K562 (cell line): ENCODE measurements at regions not wholly inside any gene's neighbourhood (a gene's known extent, or its start where the extent isn't known, plus 50 kb on each side); places are given as distances from the start of the nearest gene placed in this dataset.

Source experiments
- ATAC-seq: fragments of 200-7000 bp; cut with Tn5 transposase; 3 replicates; pipeline ENCODE4 v1.9.1; 2020; ENCODE audit warnings: moderate library complexity
- BruUV-seq: library from RNA; stranded (reverse); fragments of 400-500 nt; replicated peaks from 2 replicates; lab custom pipeline; 2021; lab: Mats Ljungman, UMichigan
- CTCF ChIA-PET: fragments of 300-600 bp; formaldehyde crosslinking; extraction: SDS; loops from one replicate; lab custom pipeline; 2021; ENCODE audit warnings: low intra/inter-chr PET ratio; lab: Yijun Ruan, JAX
- POLR2A ChIA-PET: fragments of 300-600, 350-650 bp; sonication (Branson Sonifier 250); formaldehyde crosslinking; extraction: SDS; loops from one replicate; lab custom pipeline; 2021; ENCODE audit warnings: antibody characterized with exemption, inconsistent platforms; lab: Yijun Ruan, JAX
- DNase-seq, 4 experiments: peaks; one replicate each; pipeline versions ENCODE4 v3.0.0 to v3.0.0-alpha.2; 2011 to 2018; ENCODE audit warnings: low spot score in 3 of 4, mixed read lengths in 3 of 4; ENCODE audit errors: extremely low read depth in 1 of 4
- FAIRE-seq: peaks from 2 replicates; lab custom pipeline; 2011; peaks lifted over from hg19 to GRCh38; lab: Jason Lieb, UNC
- H2AFZ ChIP-seq: 2 replicates; pipeline ENCODE4 v1.6.0; 2011; ENCODE audit warnings: low read depth, low read length, control low read depth, inconsistent platforms
- H3K27ac ChIP-seq: fragments of 200-600 bp; 3 replicates; pipeline ENCODE4 v1.8.0; 2011; ENCODE audit warnings: low read depth, mild to moderate bottlenecking, control low read depth, inconsistent platforms, low read length, moderate library complexity, mixed read lengths; ENCODE audit errors: extremely low read depth
- H3K27me3 ChIP-seq, 2 experiments: fragments of 300-600 bp in 1 of 2; 2 replicates in 1 of 2; 3 replicates in 1 of 2; pipeline versions ENCODE4 v1.6.0 to v1.8.0; 2011; ENCODE audit warnings: inconsistent platforms in 2 of 2, low read length in 2 of 2, mild to moderate bottlenecking in 1 of 2, mixed read lengths in 1 of 2, moderate library complexity in 1 of 2; ENCODE audit not compliant: control insufficient read depth in 2 of 2, insufficient read depth in 2 of 2
- H3K36me3 ChIP-seq: fragments of 300-600 bp; 3 replicates; pipeline ENCODE4 v1.8.0; 2011; ENCODE audit warnings: mild to moderate bottlenecking, low read length, inconsistent platforms; ENCODE audit not compliant: control insufficient read depth, insufficient read depth
- H3K4me1 ChIP-seq, 2 experiments: fragments of 200-600 bp in 1 of 2; replicated peaks in 1 of 2; 2 replicates in 1 of 2; 3 replicates in 1 of 2; pipeline versions ENCODE4 v1.5.1 to v1.8.0; 2011; ENCODE audit warnings: inconsistent platforms in 2 of 2, low read length in 2 of 2, mild to moderate bottlenecking in 1 of 2, mixed read lengths in 1 of 2, moderate library complexity in 1 of 2; ENCODE audit not compliant: control insufficient read depth in 2 of 2, insufficient read depth in 2 of 2
- H3K4me2 ChIP-seq: 2 replicates; pipeline ENCODE4 v1.6.1; 2011; ENCODE audit warnings: low read length, control low read depth, inconsistent platforms, mixed read lengths; ENCODE audit not compliant: insufficient read depth
- H3K4me3 ChIP-seq: fragments of 200-600 bp; sonication (generic), shearing (Covaris generic); 2 replicates; pipeline ENCODE4 v1.5.1; 2016; ENCODE audit warnings: control low read depth, inconsistent platforms
- H3K79me2 ChIP-seq: fragments of 200-600 bp; 3 replicates; pipeline ENCODE4 v1.8.0; 2011; ENCODE audit warnings: low read length, inconsistent platforms; ENCODE audit not compliant: control insufficient read depth, insufficient read depth
- H3K9ac ChIP-seq, 2 experiments: 2 replicates each; pipeline versions ENCODE4 v1.6.0 to v1.6.1; 2011; ENCODE audit warnings: low read depth in 2 of 2, low read length in 2 of 2, control low read depth in 1 of 2, inconsistent platforms in 1 of 2, mild to moderate bottlenecking in 1 of 2, mixed read lengths in 1 of 2; ENCODE audit not compliant: insufficient read depth in 1 of 2
- H3K9me1 ChIP-seq: one replicate; pipeline ENCODE4 v1.6.0; 2011; ENCODE audit warnings: inconsistent platforms, mild to moderate bottlenecking, low read length, moderate library complexity; ENCODE audit not compliant: control insufficient read depth, insufficient read depth
- H3K9me3 ChIP-seq: replicated peaks from 2 replicates; pipeline ENCODE4 v1.5.1; 2011; ENCODE audit warnings: low read depth, low read length, inconsistent platforms; ENCODE audit not compliant: control insufficient read depth, insufficient read depth
- H4K20me1 ChIP-seq: replicated peaks from 2 replicates; pipeline ENCODE4 v1.6.1; 2011; ENCODE audit warnings: low read length, inconsistent platforms, mixed read lengths; ENCODE audit not compliant: control insufficient read depth, insufficient read depth
- ARNT ChIP-seq, 2 experiments: fragments of 450-650 bp; IDR thresholded peaks; 2 replicates each; pipeline ENCODE4 v1.6.1; 2016; ENCODE audit warnings: mild to moderate bottlenecking in 1 of 2
- BCL6 ChIP-seq: fragments of 250-450 bp; sonication (Bioruptor Pico); IDR thresholded peaks from 2 replicates; pipeline ENCODE4 v1.4.0; 2020
- BHLHE40 ChIP-seq: IDR thresholded peaks from 2 replicates; pipeline ENCODE4 v1.6.1; 2011; ENCODE audit warnings: low read length, improper control_type of control experiment
- CXXC5 ChIP-seq: fragments of 250-450 bp; sonication (Bioruptor Pico); IDR thresholded peaks from 2 replicates; pipeline ENCODE4 v1.8.0; 2022; ENCODE audit warnings: inconsistent platforms, mild to moderate bottlenecking, moderate library complexity
- DIDO1 ChIP-seq: fragments of 450-650 bp; IDR thresholded peaks from 2 replicates; pipeline ENCODE4 v1.6.1; 2016; ENCODE audit warnings: low read depth, missing biosample characterization, missing genetic modification characterization
- ERF ChIP-seq: fragments of 450-650 bp; formaldehyde crosslinking; IDR thresholded peaks from 2 replicates; pipeline ENCODE4 v1.4.0; 2020; ENCODE audit warnings: mild to moderate bottlenecking, mixed read lengths
- ETV6 ChIP-seq, 3 experiments: fragments of 150-350 bp in 1 of 3; sonication (generic) in 1 of 3; formaldehyde crosslinking in 1 of 3; IDR thresholded peaks; 2 replicates each; pipeline versions ENCODE4 v1.6.1 to v1.8.0; 2014 to 2022; ENCODE audit warnings: borderline replicate concordance in 2 of 3, low read depth in 2 of 3, antibody characterized with exemption in 1 of 3, low read length in 1 of 3, mild to moderate bottlenecking in 1 of 3, missing genetic modification reagents in 1 of 3
- HDAC1 ChIP-seq, 2 experiments: fragments of 450-650 bp; IDR thresholded peaks; 2 replicates each; pipeline ENCODE4 v1.6.1; 2016 to 2017; ENCODE audit warnings: inconsistent platforms in 1 of 2, mild to moderate bottlenecking in 1 of 2, moderate library complexity in 1 of 2
- MCM5 ChIP-seq: fragments of 450-650 bp; IDR thresholded peaks from 2 replicates; pipeline ENCODE4 v1.6.1; 2016; ENCODE audit warnings: low read depth
- MTF1 ChIP-seq: fragments of 250-450 bp; sonication (Bioruptor Pico); IDR thresholded peaks from 2 replicates; pipeline ENCODE4 v1.9.0; 2021; ENCODE audit warnings: moderate library complexity, mild to moderate bottlenecking, inconsistent platforms, borderline replicate concordance
- NR1H2 ChIP-seq: sonication (generic); formaldehyde crosslinking; IDR thresholded peaks from 2 replicates; pipeline ENCODE4 v1.4.0; 2020; ENCODE audit warnings: mild to moderate bottlenecking, missing genetic modification reagents
- NR4A1 ChIP-seq, 2 experiments: fragments of 250-450 bp in 1 of 2; fragments of 450-650 bp in 1 of 2; sonication (Bioruptor Pico) in 1 of 2; IDR thresholded peaks; 2 replicates each; pipeline versions ENCODE4 v1.4.0 to v1.6.1; 2016 to 2020; ENCODE audit warnings: mild to moderate bottlenecking in 2 of 2, missing compliant biosample characterization in 1 of 2, missing genetic modification characterization in 1 of 2, moderate library complexity in 1 of 2
- PHF20 ChIP-seq: fragments of 450-650 bp; IDR thresholded peaks from 2 replicates; pipeline ENCODE4 v1.6.1; 2018; ENCODE audit not compliant: partially characterized antibody
- PHTF2 ChIP-seq: fragments of 250-450 bp; sonication (Bioruptor Pico); IDR thresholded peaks from 2 replicates; pipeline ENCODE4 v1.5.0; 2021; ENCODE audit warnings: mild to moderate bottlenecking
- RBM34 ChIP-seq: fragments of 200-400 bp; formaldehyde crosslinking; IDR thresholded peaks from 2 replicates; pipeline ENCODE4 v1.6.1; 2018; ENCODE audit warnings: low read length, borderline replicate concordance; ENCODE audit not compliant: insufficient read depth
- SMAD3 ChIP-seq: fragments of 450-650 bp; formaldehyde crosslinking; conservative IDR thresholded peaks from 2 replicates; pipeline ENCODE4 v1.4.0; 2020; ENCODE audit warnings: mild to moderate bottlenecking
- SNRNP70 ChIP-seq: fragments of 200-400 bp; formaldehyde crosslinking; optimal IDR thresholded peaks from 2 replicates; pipeline ENCODE3; 2017; ENCODE audit warnings: low read depth, low read length
- TAL1 ChIP-seq: fragments of 450-650 bp; IDR thresholded peaks from 2 replicates; pipeline ENCODE4 v1.6.1; 2016; ENCODE audit warnings: mild to moderate bottlenecking
- TEAD2 ChIP-seq: fragments of 450-650 bp; IDR thresholded peaks from 2 replicates; pipeline ENCODE4 v1.6.1; 2016; ENCODE audit warnings: missing genetic modification characterization, control low read depth, missing compliant biosample characterization
- ZNF124 ChIP-seq: sonication (generic); formaldehyde crosslinking; IDR thresholded peaks from 2 replicates; pipeline ENCODE4 v1.8.1; 2022; ENCODE audit warnings: missing genetic modification reagents
- ZNF146 ChIP-seq: IDR thresholded peaks from one replicate; pipeline ENCODE4 v1.6.1; 2018; ENCODE audit warnings: missing compliant biosample characterization; ENCODE audit not compliant: unreplicated experiment
- ZNF239 ChIP-seq: fragments of 250-450 bp; sonication (Bioruptor Pico); IDR thresholded peaks from 2 replicates; pipeline ENCODE4 v1.4.0; 2020; ENCODE audit warnings: mild to moderate bottlenecking
- ZNF347 ChIP-seq: fragments of 450-650 bp; formaldehyde crosslinking; IDR thresholded peaks from 2 replicates; pipeline ENCODE4 v1.4.0; 2020; ENCODE audit warnings: low read depth, mild to moderate bottlenecking, moderate library complexity
- ZNF57 ChIP-seq: fragments of 450-650 bp; formaldehyde crosslinking; IDR thresholded peaks from 2 replicates; pipeline ENCODE4 v1.4.0; 2020; ENCODE audit warnings: mild to moderate bottlenecking, moderate library complexity
- ZNF764 ChIP-seq: fragments of 250-450 bp; sonication (Bioruptor Pico); IDR thresholded peaks from 2 replicates; pipeline ENCODE4 v1.4.0; 2020; ENCODE audit warnings: low read depth, mild to moderate bottlenecking, moderate library complexity
- WGBS: fragments of 100-300 bp; shearing (Covaris generic); methylation state at CpG from one replicate; pipeline ENCODE4 v1.1.6; 2016; ENCODE audit warnings: low coverage, mixed read lengths; ENCODE audit not compliant: insufficient coverage; ENCODE audit errors: missing lambda C conversion rate; 5-methylcytosine and 5-hydroxymethylcytosine counted together
- in situ Hi-C: fragments of 300-500 bp; cut with MboI; formaldehyde crosslinking; loops from 4 replicates; pipeline ENCODE4 v1.15.0; 2018; ENCODE audit warnings: inconsistent platforms, mixed read lengths
- intact Hi-C: fragments of 100-400 bp; cut with micrococcal nuclease; formaldehyde crosslinking; loops from 2 replicates; pipeline ENCODE4 v1.14.2; 2022
- TF ChIP-seq, protein P1 (sequence below), 3 experiments: fragments of 200-800 bp in 1 of 3; sonication (Bioruptor generic) in 1 of 3; sonication (generic) in 1 of 3; formaldehyde crosslinking in 1 of 3; IDR thresholded peaks; 2 replicates each; pipeline versions ENCODE4 v1.6.1 to v1.8.0; 2016 to 2022; ENCODE audit warnings: mild to moderate bottlenecking in 2 of 3, missing compliant biosample characterization in 2 of 3, missing genetic modification characterization in 2 of 3, missing genetic modification reagents in 1 of 3

GRCh38 chr14:43307836-43308235, 1199.2 kb downstream of the FSCB start (continued):
- TF ChIP-seq DIDO1 (tag) (no peak), CXXC5 (CRISPR knock-in tag) (no peak), PHTF2 (CRISPR knock-in tag) (no peak), ZNF764 (CRISPR knock-in tag) (no peak), HDAC1 (IDR thresholded peaks at IDR 0.05) (no peak), BCL6 (CRISPR knock-in tag) (no peak), TEAD2 (no peak), RBM34 (no peak)

DNA sequence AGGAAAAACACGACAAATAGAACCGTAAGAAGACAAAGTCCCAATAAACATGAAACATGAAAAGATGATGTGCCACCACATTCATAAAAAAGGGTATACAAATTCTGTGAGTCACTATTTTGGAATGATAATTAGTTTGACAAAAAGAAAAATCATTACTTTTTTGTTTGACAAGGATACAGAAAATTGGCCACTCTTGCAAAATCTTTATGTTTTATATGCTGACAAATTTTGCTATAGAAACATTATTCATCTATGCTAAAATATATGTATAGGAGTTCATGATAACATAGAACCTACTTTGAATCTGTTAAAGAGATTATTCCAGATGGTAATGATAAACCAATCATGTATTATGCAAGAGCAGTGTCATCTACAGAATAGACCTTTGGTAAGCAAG, 1201.0 kb downstream of the FSCB start:
- Histone ChIP-seq H3K27me3 (no peaks in the 10 kb centered on the region), H2AFZ (no peak overlapping the region), H3K4me3 (no peak overlapping the region), H3K36me3 (no peaks in the 10 kb centered on the region), H3K79me2 (no peaks in the 10 kb centered on the region), H3K9me3 (no peaks in the 10 kb centered on the region), H4K20me1 (no peaks in the 10 kb centered on the region), H3K9ac (no peak overlapping the region), H3K27ac (no peak overlapping the region), H3K4me2 (no peak overlapping the region), H3K9me1 (no peaks in the 10 kb centered on the region), H3K4me1 (no peaks in the 10 kb centered on the region)
- in situ Hi-C loops = no loop called here
- CTCF ChIA-PET = no interaction called here
- 0% methylated on average over 2 of the region's 2 CpGs for WGBS
- no TSS peak for BruUV-seq
- POLR2A ChIA-PET = no interaction called here
- ATAC-seq (no peak), DNase-seq (no peak), FAIRE-seq (no peak)
- intact Hi-C loops = no loop called here
- no peak for TF ChIP-seq PHF20
- TF ChIP-seq ARNT (IDR thresholded peaks at IDR 0.05) = no peak
- TF ChIP-seq NR1H2 (CRISPR knock-in tag) = no peak
- no peak for TF ChIP-seq ZNF347 (CRISPR knock-in tag)
- no peak for TF ChIP-seq BHLHE40
- TF ChIP-seq ERF (CRISPR knock-in tag) = no peak
- no peak for TF ChIP-seq ETV6 (IDR thresholded peaks at IDR 0.05; ENCODE audit: borderline replicate concordance in 1 of 2, low read depth in 2 of 2, low read length in 1 of 2)
- no peak for TF ChIP-seq ETV6 (CRISPR knock-in tag; IDR thresholded peaks at IDR 0.05; ENCODE audit: borderline replicate concordance)
- no peak for TF ChIP-seq SNRNP70
- no peak for TF ChIP-seq TAL1
- TF ChIP-seq MTF1 (CRISPR knock-in tag) = no peak
- TF ChIP-seq NR4A1 (CRISPR knock-in tag; IDR thresholded peaks at IDR 0.05) = no peak
- no peak for TF ChIP-seq NR4A1 (tag; IDR thresholded peaks at IDR 0.05)
- TF ChIP-seq ZNF239 (CRISPR knock-in tag) = no peak
- no peak for TF ChIP-seq ZNF57 (CRISPR knock-in tag)
- TF ChIP-seq, protein P1, sequence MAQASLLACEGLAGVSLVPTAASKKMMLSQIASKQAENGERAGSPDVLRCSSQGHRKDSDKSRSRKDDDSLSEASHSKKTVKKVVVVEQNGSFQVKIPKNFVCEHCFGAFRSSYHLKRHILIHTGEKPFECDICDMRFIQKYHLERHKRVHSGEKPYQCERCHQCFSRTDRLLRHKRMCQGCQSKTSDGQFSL (CRISPR knock-in tag; IDR thresholded peaks at IDR 0.05) = no peak
- TF ChIP-seq, protein P1 (tag; IDR thresholded peaks at IDR 0.05) = no peak
- no peak for TF ChIP-seq MCM5
- TF ChIP-seq SMAD3 = no peak
- no peak for TF ChIP-seq ZNF124
- no peak for TF ChIP-seq ZNF146
